CD4-positive, alpha-beta T cell (primary cell): ENCODE measurements at regions not wholly inside any gene's neighbourhood (a gene's known extent, or its start where the extent isn't known, plus 50 kb on each side); places are given as distances from the start of the nearest gene placed in this dataset.

Source experiments
- ATAC-seq: fragments of 200-7000 bp; cut with Tn5 transposase; one replicate; pipeline ENCODE4 v1.10.0; 2022; ENCODE audit warnings: mild to moderate bottlenecking; ENCODE audit not compliant: poor library complexity
- CTCF ChIA-PET: fragments of 350-600 bp; sonication (Branson Sonifier 250); formaldehyde crosslinking; loops from one replicate; lab custom pipeline; 2021; ENCODE audit warnings: antibody characterized with exemption, inconsistent platforms; lab: Charles Lee
- POLR2A ChIA-PET: fragments of 350-600 bp; sonication (Branson Sonifier 250); formaldehyde crosslinking; loops from one replicate; lab custom pipeline; 2021; ENCODE audit warnings: antibody characterized with exemption, inconsistent platforms; lab: Charles Lee
- DNase-seq, 14 experiments: peaks; one replicate each; pipeline ENCODE4 v3.0.0-alpha.2; 2013 to 2020; ENCODE audit warnings: mixed read lengths in 2 of 14
- H3K27ac ChIP-seq, 2 donors: one replicate each; pipeline versions ENCODE4 v1.5.1 to v1.7.0; 2013; ENCODE audit warnings: low read length in 2 of 2, low read depth in 1 of 2, mild to moderate bottlenecking in 1 of 2
- H3K27me3 ChIP-seq, 2 experiments: 1 replicate in 1 of 2; 2 replicates in 1 of 2; pipeline versions ENCODE4 v1.6.1 to v1.7.0; 2013; ENCODE audit warnings: low read length in 2 of 2, control low read depth in 1 of 2, mild to moderate bottlenecking in 1 of 2, moderate library complexity in 1 of 2; ENCODE audit not compliant: insufficient read depth in 2 of 2, control insufficient read depth in 1 of 2
- H3K36me3 ChIP-seq: one replicate; pipeline ENCODE4 v1.6.1; 2013; ENCODE audit warnings: low read length, control low read depth; ENCODE audit not compliant: insufficient read depth
- H3K4me1 ChIP-seq: one replicate; pipeline ENCODE4 v1.6.1; 2013; ENCODE audit warnings: low read length, control low read depth; ENCODE audit not compliant: insufficient read depth
- H3K4me3 ChIP-seq: one replicate; pipeline ENCODE4 v1.5.1; 2013; ENCODE audit warnings: mild to moderate bottlenecking, low read length, moderate library complexity
- H3K9me3 ChIP-seq, 2 experiments: 1 replicate in 1 of 2; 2 replicates in 1 of 2; pipeline versions ENCODE4 v1.6.1 to v1.7.0; 2013; ENCODE audit warnings: low read length in 2 of 2, mild to moderate bottlenecking in 2 of 2, control low read depth in 1 of 2, moderate library complexity in 1 of 2; ENCODE audit not compliant: control insufficient read depth in 1 of 2, insufficient read depth in 1 of 2
- H3K27ac Mint-ChIP-seq: one replicate; pipeline ENCODE4 v1.8.0; 2020; ENCODE audit warnings: mixed read lengths
- H3K27me3 Mint-ChIP-seq: one replicate; pipeline ENCODE4 v1.8.0; 2021; ENCODE audit warnings: mixed read lengths
- H3K36me3 Mint-ChIP-seq: one replicate; pipeline ENCODE4 v1.8.0; 2021; ENCODE audit warnings: low read depth, mixed read lengths
- H3K4me1 Mint-ChIP-seq: one replicate; pipeline ENCODE4 v1.8.0; 2021; ENCODE audit warnings: low read depth, mixed read lengths
- H3K4me3 Mint-ChIP-seq: one replicate; pipeline ENCODE4 v1.8.0; 2020; ENCODE audit warnings: mild to moderate bottlenecking, mixed read lengths
- H3K9me3 Mint-ChIP-seq: one replicate; pipeline ENCODE4 v1.8.0; 2020; ENCODE audit warnings: mixed read lengths
- intact Hi-C, 2 experiments: fragments of 100-400 bp; cut with DNase I in 1 of 2; cut with micrococcal nuclease in 1 of 2; formaldehyde crosslinking; loops; one replicate each; pipeline versions ENCODE4 v1.15.1 to v1.9.0; 2023 to 2025; cut with DNase I, micrococcal nuclease
- TF ChIP-seq, protein P1 (sequence below): fragments of 200-600 bp; IDR thresholded peaks from one replicate; pipeline ENCODE4 v1.8.0; 2022; ENCODE audit warnings: antibody characterized with exemption, mild to moderate bottlenecking

DNA sequence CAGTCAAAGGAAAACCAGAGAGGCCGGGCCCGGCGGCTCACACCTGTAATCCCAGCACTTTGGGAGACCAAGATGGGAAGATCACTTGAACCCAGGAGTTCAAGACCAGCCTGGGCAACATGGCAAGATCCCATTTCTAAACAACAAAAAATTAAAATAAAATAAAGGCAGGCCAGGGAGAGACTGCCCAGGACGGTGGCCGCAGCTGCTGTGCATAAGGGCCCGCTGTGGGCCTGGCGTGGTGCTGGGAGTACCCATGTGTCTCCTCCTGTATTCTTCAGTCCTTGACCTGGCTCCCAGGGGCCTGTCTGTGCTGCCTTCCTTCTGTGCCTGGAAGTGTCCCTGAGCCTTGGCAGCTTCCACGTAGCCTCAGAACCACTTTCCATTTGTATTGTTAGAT, 56.8 kb upstream of the CNOT6 start:
- ChIA-PET CTCF (no interaction called here), POLR2A (no interaction called here)
- no peaks in the 10 kb centered on the region for H3K36me3 Mint-ChIP-seq

DNA sequence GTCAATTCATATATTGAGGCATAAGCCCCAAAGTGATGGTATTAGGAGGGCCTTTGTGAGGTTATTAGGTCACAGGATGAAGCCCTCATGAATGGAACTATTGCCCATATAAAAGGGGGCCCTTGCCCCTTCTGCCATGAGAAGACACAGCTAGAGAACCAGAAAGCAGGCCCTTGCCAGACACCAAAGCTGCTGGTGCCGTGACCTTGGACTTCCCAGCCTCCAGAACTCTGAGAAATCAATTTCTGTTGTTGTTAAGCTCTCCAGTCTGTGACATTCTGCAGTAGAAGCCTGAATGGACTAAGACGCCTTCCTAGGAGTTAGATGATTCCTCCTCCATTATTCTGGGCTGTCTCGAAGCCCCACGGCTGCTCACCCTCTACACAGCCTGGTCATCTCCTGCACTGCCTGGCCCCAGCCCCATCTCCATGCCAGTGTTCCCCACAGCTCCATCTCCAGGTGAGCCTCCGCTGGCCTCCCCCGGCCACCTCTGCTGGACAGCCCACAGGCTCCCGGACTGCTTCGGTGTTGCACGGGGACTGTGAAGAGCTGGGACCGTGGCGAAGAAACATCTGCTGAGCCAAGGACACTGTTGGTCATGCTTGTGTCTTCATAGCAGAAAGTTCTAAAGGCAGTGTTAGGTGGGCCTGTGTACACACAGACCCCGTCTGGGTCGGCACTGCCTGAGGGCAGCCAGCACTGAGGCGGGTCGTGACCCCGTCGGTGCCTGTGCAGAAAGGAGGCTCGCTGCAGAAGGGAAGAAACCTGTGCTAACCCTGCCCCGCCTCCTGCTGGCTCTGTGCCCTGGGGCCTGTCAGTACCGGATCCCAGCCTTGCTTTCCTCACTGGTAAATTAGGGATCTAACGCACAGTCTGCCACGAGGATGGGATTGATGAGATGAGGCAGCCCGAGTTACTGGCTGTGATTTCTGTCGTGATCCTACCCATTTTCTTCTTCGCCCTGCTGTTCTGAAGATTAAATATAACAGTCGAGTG, 55.1 kb upstream of the CNOT6 start:
- no peaks in the 10 kb centered on the region for H3K4me1 Mint-ChIP-seq
- DNase-seq (no peak), ATAC-seq (no peak)
- no peak overlapping the region for H3K4me3 Mint-ChIP-seq
- ChIA-PET CTCF (no interaction called here), POLR2A (no interaction called here)
- no peaks in the 10 kb centered on the region for H3K36me3 Mint-ChIP-seq
- no peaks in the 10 kb centered on the region for H3K4me1 ChIP-seq
- no peak overlapping the region for H3K27ac Mint-ChIP-seq
- peaks cover 3% of the 10 kb centered on the region for H3K9me3 Mint-ChIP-seq
- intact Hi-C loops: no loop called here
- H3K4me3 ChIP-seq: no peak overlapping the region
- H3K27ac ChIP-seq: no peak overlapping the region
- TF ChIP-seq, protein P1, sequence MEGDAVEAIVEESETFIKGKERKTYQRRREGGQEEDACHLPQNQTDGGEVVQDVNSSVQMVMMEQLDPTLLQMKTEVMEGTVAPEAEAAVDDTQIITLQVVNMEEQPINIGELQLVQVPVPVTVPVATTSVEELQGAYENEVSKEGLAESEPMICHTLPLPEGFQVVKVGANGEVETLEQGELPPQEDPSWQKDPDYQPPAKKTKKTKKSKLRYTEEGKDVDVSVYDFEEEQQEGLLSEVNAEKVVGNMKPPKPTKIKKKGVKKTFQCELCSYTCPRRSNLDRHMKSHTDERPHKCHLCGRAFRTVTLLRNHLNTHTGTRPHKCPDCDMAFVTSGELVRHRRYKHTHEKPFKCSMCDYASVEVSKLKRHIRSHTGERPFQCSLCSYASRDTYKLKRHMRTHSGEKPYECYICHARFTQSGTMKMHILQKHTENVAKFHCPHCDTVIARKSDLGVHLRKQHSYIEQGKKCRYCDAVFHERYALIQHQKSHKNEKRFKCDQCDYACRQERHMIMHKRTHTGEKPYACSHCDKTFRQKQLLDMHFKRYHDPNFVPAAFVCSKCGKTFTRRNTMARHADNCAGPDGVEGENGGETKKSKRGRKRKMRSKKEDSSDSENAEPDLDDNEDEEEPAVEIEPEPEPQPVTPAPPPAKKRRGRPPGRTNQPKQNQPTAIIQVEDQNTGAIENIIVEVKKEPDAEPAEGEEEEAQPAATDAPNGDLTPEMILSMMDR: no peak
- H3K27me3 Mint-ChIP-seq: peaks cover 13% of the 10 kb centered on the region
- H3K9me3 ChIP-seq: peaks cover 1 to 13% of the 10 kb centered on the region in 2 experiments
- H3K36me3 ChIP-seq: no peaks in the 10 kb centered on the region
- H3K27me3 ChIP-seq: no peaks in the 10 kb centered on the region

More for the DNA sequence above, 56.8 kb upstream of the CNOT6 start:
- DNase-seq (no peak), ATAC-seq (no peak)
- Mint-ChIP-seq H3K27ac (no peak overlapping the region), H3K27me3 (peaks cover 13% of the 10 kb centered on the region), H3K4me1 (no peaks in the 10 kb centered on the region), H3K4me3 (no peak overlapping the region), H3K9me3 (no peaks in the 10 kb centered on the region)
- no peaks in the 10 kb centered on the region for H3K27me3 ChIP-seq
- intact Hi-C loops: no loop called here
- TF ChIP-seq, protein P1: no peak
- H3K9me3 ChIP-seq: peaks cover 0 to 10% of the 10 kb centered on the region in 2 experiments
- no peaks in the 10 kb centered on the region for H3K36me3 ChIP-seq
- no peak overlapping the region for H3K27ac ChIP-seq
- H3K4me1 ChIP-seq: no peaks in the 10 kb centered on the region
- no peak overlapping the region for H3K4me3 ChIP-seq

DNA sequence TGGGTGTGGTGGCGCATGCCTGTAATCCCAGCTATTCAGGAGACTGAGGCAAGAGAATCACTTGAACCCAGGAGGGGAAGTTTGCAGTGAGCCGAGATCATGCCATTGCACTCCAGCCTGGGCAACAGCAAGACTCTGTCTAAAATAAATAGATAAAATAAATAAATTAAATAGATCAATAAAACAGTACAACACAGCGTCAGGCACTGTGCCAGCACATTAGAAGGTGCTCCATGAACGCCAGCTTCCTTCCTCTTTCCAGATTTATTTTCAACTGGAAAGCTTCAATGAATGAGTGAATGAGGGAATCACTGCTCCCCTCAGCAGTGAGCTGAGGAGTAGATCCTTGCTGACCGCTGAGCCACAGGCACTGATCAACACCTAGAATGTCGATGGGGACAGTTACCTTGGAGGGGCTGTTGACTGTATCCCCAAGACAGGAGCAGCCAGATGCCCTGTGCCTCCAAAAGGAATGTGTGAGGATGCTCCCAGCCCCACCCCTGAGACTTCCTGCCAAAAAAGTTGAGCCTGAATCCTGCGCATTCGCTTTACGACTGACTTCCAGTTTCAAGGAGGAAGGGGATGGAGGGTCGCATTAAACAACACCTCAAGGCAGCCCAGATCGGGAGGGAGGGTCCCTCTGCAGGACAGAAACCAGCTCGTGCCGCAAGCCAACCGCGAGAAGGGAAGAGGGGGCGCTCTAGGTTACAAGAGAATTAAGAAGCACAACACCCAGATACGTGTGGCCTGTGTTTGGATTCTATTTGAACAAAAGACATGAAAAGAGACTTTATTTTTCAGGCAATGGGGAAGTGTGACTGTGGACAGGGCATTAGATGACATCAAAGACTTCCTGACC, 54.0 kb upstream of the CNOT6 start:
- no peaks in the 10 kb centered on the region for H3K36me3 Mint-ChIP-seq
- H3K4me1 Mint-ChIP-seq: no peaks in the 10 kb centered on the region
- H3K27ac ChIP-seq: no peak overlapping the region
- ChIA-PET POLR2A (no interaction called here), CTCF (no interaction called here)
- ATAC-seq (no peak), DNase-seq (no peak)
- H3K27ac Mint-ChIP-seq: no peak overlapping the region
- peaks cover 7% of the 10 kb centered on the region for H3K9me3 Mint-ChIP-seq
- H3K27me3 ChIP-seq: no peaks in the 10 kb centered on the region
- peaks cover 13% of the 10 kb centered on the region for H3K27me3 Mint-ChIP-seq
- no peaks in the 10 kb centered on the region for H3K36me3 ChIP-seq
- H3K4me3 Mint-ChIP-seq: no peak overlapping the region
- intact Hi-C loops: no loop called here
- H3K4me3 ChIP-seq: no peak overlapping the region
- no peaks in the 10 kb centered on the region for H3K4me1 ChIP-seq
- TF ChIP-seq, protein P1: no peak
- H3K9me3 ChIP-seq: peaks cover 9 to 13% of the 10 kb centered on the region in 2 experiments
